Suprapubic skin (tissue), 4 donors: ENCODE measurements at regions not wholly inside any gene's neighbourhood (a gene's known extent, or its start where the extent isn't known, plus 50 kb on each side); places are given as distances from the start of the nearest gene placed in this dataset.

ENCODE experiments used
- CTCF ChIP-seq, 2 donors: fragments of 200-600 bp in 1 of 2; fragments of 450-650 bp in 1 of 2; sonication (generic) in 1 of 2; IDR thresholded peaks; one replicate each; pipeline ENCODE4 v1.5.1; 2016 to 2019; ENCODE audit warnings: antibody characterized with exemption in 2 of 2, mild to moderate bottlenecking in 1 of 2, moderate library complexity in 1 of 2
- EP300 ChIP-seq: sonication (generic); formaldehyde crosslinking; IDR thresholded peaks from one replicate; pipeline ENCODE4 v1.6.1; 2017; ENCODE audit warnings: antibody characterized with exemption
- POLR2A ChIP-seq, 2 donors: fragments of 450-650 bp; IDR thresholded peaks; one replicate each; pipeline ENCODE4 v1.6.1; 2017; ENCODE audit warnings: antibody characterized with exemption in 2 of 2, mild to moderate bottlenecking in 2 of 2, moderate library complexity in 2 of 2
- POLR2AphosphoS5 ChIP-seq, 3 donors: sonication (generic); formaldehyde crosslinking; IDR thresholded peaks; one replicate each; pipeline ENCODE4 v1.6.1; 2017; ENCODE audit warnings: antibody characterized with exemption in 3 of 3

DNA sequence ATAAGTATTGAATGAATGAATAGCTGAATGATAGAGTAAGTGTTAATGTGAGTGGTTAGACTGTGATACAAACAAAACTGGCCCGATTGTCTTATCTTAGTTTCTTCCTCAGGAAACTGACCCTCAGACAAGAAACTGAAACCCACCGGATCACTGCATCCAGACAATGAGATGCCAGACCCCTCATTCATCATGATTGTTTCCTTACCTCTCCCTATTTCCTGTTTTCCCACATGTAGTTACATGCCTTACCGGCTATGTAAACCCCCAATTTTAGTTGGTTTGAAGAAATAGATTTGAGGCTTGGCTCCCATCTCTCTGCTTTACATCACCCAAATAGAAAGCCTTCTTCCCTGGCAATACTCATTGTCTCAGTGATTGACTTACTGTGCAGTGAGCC is 218.9 kb upstream of the PPP1R2C start:
- no peak for TF ChIP-seq EP300
- no peak for TF ChIP-seq CTCF (IDR thresholded peaks at IDR 0.05)
- TF ChIP-seq POLR2A (IDR thresholded peaks at IDR 0.05) = no peak
- no peak for TF ChIP-seq POLR2AphosphoS5 (IDR thresholded peaks at IDR 0.05)
